Epidermal melanocyte (primary cell): ENCODE measurements at regions not wholly inside any gene's neighbourhood (a gene's known extent, or its start where the extent isn't known, plus 50 kb on each side); places are given as distances from the start of the nearest gene placed in this dataset.
"Not testable (repeated sequence)": the region's sequence is repeated elsewhere in the genome, so short reads cannot be mapped to it uniquely, and the experiment has no call there.

Experiments used
- DNase-seq: peaks from one replicate; pipeline ENCODE4 v3.0.0; 2011; ENCODE audit warnings: low spot score; ENCODE audit not compliant: insufficient read length

DNA sequence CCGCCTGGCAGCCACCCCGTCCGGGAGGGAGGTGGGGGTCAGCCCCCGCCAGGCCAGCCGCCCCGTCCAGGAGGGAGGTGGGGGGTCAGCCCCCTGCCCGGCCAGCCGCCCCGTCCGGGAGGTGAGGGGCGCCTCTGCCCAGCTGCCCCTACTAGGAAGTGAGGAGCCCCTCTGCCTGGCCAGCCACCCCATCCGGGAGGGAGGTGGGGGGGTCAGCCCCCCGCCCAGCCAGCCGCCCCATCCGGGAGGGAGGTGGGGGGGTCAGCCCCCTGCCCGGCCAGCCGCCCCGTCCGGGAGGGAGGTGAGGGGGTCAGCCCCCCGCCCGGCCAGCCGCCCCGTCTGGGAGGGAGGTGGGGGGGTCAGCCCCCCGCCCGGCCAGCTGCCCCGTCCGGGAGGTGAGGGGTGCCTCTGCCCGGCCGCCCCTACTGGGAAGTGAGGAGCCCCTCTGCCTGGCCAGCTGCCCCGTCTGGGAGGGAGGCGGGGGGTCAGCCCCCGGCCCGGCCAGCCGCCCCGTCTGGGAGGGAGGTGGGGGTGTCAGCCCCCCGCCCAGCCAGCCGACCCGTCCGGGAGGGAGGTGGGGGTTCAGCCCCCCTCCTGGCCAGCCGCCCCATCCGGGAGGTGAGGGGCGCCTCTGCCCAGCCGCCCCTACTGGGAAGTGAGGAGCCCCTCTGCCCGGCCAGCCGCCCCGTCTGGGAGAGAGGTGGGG lies 476.6 kb downstream of the MID1IP1 start:
- not testable (repeated sequence) for DNase-seq

DNA sequence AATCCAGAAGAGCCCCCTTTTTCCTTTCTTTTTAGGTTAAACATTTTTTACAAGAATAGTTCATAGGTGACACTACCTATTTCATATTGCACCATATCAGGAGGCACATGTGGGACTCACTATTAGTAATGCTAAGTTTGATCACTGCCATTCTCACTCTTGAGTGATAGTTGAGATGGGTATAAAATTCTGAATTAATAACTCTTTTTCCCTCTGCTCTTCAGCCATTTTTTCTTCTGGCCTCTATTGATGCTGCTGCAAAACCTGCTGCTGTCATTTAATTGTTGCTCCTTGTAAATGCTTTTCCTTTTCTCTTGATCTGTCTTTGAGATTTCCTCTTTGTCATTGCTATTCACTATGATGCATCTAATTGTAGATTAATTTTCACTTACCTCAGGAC lies 482.0 kb downstream of the MID1IP1 start:
- no peak for DNase-seq

DNA sequence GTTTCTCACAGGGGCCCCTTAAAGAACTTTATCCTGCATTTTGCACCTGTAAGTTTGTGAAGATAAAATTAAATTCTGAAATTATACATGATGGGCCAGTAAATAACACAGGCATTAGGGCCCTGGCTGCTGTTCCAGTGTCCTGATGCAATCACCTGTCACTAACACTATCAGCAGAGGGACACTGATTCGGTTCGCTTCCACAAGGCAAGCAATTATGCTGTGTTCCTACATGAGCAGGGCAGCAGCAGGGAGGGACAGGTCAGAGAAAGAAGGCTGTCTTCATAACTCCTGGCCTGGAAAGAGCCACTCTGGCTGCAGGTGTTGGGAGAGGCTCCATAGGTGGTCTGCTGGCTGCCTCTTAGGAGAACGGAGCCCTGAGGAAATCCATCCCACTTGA lies 487.3 kb downstream of the MID1IP1 start:
- no peak for DNase-seq

DNA sequence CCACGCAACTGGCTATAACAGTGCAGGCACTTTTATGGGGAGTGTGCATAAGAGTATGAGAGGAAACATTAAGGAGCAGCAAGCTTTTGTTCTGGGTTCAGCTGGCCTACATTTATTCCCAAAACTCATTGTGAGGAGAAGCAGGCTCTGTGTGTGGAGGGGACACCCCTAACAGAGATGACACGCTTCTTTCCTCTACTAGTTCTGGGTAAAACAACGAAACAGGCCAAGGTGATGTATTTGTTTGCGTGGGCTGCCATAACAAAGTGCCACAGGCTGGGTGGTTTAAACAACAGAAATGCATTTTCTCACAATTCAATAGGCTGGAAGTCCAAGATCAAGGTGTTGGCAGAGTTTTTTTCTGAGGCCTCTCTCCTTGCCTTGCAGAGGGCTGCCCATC lies 488.6 kb downstream of the MID1IP1 start:
- DNase-seq: no peak

DNA sequence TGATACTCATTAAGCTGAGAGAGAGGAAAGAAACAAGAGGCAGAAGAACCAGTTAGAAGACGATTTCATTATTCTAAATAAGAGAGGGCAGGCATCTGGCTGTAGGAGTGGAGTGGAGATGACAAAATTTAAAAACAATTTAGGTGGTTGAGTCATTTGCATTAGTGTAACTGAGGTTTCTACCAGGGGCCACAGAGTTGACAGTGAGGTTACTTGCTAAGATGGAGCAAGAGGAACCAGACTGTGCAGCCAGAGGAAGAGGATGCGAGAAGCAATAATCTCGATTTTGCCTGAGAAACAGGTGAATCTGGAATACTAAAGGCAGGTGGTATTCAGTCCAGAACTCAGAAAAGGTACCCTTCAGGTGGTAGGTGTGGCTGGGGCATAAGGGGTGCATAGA lies 491.9 kb downstream of the MID1IP1 start:
- no peak for DNase-seq

DNA sequence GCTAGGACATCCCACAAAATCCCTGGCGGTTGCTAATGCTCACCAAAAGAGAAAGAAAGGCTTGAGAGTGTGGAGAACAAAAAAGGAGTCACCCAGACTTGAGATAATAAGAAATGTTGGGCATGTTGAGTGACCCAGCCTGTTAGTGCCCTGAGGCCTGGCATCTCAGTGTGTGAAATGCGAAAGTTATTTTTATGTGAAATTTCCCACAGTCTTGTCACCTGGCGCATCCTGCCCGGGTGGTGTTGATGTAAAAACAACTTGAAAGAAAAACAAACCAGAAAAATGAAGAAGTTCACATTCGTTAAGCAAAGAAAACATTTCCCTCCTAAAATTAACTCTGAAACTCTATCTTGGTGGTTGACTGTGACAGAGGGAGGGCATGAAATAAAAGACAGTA lies 495.2 kb downstream of the MID1IP1 start:
- no peak for DNase-seq

DNA sequence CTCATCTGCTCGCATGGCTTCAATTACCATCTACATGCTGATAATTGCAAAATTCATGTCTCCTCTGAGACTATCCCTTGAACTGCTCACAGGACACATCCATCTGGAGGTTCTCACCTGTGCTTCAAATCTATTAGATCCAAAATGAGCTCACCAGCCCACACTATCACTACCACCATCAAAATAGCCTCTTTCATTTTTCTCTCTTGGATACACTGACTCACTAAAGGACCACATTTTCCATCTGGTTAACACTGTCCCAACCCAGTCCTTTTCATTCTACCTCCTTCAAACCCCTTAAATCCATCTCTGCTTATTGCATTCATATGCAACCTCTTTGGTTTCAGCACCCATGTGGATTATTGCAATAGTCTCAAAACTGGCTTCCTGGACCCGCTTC lies 497.6 kb downstream of the MID1IP1 start:
- no peak for DNase-seq

DNA sequence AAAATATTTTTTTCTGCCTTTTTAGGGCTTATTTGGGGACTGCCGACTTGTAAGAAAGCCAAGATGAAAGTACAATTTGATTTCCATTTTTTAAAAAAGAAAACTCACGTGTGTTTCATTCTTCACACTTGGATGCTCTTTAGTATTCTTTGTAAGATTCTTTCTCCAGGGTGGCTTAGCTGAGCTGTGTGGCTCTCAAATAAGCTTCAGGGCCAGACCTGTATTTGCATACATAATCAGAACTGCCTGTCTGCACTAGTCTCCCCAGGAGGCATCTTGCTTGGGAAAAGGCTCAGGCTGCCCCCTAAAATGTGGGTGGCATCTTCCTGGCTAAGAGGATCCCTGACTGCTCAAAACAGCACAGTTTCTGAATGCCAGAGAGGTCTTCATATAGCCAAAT lies 498.4 kb downstream of the MID1IP1 start:
- DNase-seq: no peak

DNA sequence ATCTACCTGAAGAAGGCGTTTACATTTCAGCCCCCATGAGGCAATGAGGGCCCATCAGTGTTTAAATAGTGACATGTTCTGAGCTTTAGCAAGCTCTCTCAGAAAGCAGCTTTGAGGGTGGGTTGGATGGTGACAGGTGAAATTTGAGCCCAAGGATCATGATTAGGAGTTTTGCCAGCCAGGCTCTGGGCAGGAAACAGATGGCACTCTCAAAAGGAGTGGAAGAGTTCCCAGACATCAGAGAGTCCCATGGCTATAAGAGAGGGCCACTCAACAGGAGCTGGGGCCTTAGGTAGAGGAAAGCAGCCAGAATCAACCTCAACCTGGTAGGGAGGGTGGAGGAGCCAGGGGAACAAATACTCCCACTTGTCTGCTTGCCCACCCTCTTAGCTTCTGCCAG lies 499.8 kb downstream of the MID1IP1 start:
- DNase-seq: no peak

DNA sequence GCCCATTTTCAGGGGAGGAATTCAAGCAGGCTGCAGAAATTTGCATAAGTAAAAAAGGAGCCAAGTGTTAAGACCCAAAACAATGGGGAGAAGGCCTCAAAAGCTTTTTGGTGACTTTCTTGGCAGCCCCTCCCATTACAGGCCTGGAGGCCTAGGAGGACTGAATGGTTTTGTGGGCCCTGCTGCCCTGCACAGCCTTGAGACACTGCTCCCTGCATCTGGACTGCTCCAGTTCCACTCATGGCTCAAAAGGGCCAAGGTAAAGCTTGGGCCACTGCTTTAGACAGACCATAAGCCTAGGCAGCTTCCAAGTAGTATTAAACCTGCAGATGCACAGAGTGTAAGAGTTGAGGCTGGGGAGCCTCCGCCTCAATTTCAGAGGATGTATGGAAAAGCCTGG lies 501.6 kb downstream of the MID1IP1 start:
- no peak for DNase-seq

DNA sequence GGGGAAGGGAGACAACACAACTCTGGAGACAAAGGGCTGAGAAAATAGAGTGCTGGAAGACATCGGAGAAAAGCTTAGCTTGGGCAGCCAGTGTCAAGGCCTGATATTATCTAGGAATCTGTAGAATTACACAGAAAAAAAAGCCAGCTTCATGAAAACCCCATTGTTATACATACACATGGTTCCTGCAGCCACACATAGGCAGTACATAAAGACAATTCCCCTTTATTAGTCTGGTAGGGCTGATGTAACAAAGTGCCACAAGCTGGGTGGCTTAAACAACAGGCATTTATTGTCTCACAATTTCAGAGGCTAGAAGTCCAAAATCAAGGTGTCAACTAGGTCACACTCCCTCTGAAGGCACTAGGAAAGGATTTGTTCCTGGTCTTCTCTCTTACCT lies 503.5 kb downstream of the MID1IP1 start:
- no peak for DNase-seq

DNA sequence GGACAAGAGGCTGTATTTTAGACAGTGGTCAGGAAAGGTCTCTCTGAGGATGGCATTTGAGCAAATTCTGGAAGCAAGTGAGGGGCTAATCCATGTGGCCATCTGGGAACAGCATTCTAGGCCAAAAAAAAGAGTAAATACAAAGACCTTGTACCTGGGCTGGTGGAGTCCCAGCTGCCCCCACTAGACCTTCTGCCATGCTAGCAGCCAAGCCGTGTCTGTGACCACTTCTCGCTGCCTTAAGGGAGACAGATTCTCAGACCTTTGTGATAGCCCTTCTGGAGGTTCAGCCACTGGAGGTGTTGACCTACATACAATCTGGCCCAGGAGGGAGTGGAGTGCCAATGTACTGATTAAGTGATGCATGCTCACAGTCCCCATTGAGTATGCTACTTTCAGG lies 506.2 kb downstream of the MID1IP1 start:
- no peak for DNase-seq

DNA sequence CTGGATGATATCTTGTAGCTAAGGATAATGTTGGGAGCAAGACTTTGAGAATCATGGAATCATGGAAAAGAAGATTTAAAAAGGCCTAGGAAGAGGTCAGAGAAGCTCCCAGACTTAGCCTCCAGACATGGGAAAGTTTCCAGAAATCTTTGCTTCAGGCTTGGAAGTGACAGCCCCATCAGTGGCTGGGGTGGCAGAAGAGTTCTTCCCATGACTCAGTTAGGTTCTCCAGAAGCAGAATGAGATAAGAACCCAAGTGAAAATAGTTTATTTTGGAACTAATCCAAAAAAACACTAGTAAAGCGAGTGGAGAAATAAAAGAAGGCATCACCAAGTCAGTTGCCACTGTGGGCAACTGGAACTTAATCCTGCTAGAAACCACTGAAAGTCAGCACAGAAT lies 506.9 kb downstream of the MID1IP1 start:
- no peak for DNase-seq

DNA sequence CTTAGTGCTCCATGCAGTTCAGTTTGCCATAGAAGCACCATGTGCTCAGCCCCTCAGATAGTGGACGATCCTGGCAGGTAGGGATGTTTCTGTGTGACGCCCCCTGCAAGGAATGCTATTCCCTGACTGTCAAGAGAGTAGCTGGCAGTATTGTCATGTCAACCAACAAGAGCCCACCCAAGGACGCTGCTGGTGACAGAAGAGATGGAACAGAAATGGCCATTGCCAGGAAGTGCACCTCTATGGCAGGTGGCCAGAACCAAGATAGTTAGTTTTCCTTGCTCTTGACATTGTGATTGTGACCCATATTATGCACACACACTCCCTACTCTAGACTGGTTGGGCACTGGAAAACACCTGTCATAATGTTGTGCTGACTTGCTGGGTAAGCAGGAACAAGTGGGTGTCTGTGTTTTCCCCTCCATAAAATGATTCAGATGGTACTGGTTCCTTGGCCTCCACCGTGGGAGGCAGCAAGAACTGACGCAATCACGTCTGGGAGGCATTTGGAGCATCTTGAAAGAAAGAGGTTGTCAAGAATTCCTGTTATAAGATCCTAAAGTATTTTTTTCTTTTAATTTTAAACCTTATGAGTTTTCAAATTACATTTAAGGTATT lies 507.9 kb downstream of the MID1IP1 start:
- DNase-seq: no peak

DNA sequence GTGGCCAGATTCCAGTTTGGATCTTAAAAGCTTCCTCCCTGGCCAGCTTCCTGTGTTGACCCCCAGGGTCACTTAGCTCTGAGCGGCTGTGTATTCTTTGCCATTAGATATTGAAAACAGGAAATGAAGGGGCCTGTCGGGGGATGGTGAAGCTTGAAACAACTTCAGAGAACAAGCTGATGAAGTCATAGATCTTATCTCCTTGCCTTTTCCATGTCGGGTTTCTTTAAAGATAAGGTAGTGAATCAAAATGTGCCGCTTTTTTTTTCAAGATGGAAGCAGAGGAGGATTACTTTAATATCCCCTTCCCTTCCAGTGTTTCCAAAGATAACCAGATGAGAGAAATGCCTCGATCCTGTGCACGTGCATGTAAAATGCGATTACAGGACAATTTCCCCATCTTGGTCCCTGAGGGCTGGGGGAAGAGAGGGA lies 508.5 kb downstream of the MID1IP1 start:
- DNase-seq: no peak

DNA sequence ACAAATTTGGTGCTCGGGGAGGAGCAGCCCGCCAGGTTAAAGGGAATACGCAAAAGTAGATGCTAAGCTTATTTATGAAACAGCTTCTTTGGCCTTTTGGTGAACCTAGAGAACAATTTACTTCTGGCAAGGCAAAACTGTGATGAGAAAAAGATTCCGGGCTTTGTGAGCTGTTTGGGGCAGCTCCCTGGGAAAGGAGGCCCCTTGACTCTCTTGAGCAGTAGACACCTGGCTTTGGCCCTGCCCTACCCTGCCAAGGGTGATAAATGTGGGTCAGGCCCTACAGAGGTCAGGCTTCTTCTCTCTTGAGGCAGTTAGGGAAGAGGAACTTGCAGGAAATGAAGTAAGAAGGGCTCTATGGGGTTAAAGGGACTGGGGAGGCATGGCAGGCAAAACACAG lies 509.6 kb downstream of the MID1IP1 start:
- no peak for DNase-seq

DNA sequence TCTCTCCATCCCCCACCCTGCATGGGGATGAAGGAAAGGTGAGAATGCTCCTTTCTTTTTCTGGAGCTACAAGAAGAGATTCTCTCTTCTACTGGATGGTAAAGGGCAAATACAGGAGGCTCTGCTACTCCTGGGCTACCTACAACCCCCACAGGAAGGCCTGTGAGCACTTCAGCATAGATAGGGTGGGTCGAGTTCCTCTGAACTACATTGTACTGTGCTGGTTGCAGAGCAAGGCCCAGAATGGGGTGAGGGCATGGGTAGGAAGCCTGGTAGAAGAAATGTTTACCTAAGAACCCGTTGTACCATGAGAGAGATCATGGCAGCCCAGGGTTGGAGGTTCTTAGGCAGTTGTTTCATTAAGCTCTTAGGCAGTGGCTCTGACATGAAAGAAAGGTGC lies 510.4 kb downstream of the MID1IP1 start:
- DNase-seq: no peak

DNA sequence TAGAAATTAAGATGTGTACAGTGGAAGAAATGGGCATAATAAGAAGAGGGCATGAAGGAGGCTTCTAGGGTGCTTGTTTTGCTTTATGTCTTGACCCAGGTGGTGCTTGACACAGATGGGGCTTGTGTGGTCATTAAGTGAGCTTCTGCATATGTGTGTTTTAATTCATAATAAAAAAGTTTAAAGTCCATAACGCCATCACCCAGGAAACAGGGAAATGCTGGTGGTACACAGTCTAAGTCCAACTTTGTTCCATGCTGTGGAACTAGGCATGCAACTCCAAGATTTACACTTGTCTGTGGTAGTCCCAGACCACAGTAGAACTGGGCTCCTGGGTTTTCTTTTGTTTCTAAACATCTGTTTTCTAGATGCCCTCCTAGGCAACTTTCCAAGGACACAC lies 511.9 kb downstream of the MID1IP1 start:
- DNase-seq: no peak

DNA sequence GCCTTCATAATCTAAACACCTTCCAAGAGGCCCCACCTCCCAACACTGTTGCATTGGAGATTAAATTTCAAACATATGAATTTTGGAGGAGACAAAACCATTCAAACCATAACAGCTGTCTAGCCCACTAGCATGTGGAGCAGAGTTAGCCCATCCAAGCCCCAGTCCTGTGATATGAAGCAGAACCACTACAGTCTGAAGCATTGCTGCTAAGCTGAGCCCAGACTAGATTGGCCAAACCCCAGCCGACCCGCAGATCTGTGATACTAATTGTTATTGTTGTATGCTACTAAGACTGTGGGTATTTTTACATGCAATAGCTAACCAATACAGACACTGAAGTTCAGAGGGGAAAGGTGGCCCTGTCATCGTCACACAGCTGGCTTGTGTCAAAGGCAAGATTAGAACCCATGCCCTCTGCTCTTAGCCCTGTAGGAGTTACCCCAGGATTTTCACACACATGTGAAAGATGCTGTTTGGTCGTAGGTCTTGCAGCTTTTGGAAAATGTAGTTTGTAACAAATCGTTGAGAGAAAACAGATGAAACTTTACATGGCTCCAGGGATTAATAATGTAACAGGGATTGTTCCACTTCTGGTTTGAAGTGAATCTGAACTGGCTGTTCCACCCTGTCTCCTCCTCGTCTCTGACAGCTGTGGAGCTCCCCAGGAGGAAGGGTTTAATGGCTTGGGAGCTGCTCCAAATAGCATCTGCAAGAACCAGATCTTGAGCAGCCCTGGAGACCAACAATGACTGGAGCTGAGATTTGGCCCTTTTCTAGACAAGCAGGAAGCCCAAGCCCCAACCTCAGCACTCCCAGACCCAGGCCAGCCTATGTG lies 517.5 kb downstream of the MID1IP1 start:
- no peak for DNase-seq

DNA sequence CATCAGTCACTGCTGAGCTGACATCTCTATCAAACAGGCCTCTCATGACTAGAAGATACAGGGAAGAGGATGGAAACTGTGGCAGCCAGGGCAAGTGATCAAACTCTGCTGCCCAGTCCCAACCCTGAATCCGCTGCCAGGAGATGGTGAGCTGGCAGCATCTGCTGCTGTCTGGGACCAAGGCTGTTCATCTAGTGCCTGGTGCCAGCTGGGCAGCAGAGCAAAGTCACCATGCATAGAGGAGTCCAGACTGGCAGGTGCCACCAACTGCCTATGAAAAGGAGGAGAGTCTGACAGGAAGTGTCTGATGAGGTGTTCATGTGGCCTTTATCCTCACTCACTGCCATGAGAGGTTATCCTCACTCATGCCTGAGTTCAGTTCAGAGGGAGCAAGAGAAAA lies 518.9 kb downstream of the MID1IP1 start:
- no peak for DNase-seq

DNA sequence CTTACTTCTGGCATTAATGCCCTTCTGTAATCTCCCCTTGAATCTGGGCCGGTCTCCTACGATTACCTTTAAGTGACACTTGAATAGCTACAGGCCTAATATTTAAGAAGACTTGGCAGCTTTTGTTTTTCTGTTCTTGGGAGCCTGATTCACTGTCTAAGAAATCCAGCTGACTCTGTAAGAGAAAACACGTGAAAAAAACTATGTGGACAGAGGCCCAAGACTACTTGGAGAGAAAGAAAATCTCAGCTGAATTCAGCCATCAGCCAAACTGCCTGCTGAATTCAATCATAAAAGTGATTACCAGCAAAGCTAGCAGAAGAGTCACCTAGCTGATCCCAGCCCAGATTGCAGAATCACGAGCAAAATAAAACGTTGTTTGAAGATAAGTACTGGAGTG lies 521.2 kb downstream of the MID1IP1 start:
- no peak for DNase-seq

DNA sequence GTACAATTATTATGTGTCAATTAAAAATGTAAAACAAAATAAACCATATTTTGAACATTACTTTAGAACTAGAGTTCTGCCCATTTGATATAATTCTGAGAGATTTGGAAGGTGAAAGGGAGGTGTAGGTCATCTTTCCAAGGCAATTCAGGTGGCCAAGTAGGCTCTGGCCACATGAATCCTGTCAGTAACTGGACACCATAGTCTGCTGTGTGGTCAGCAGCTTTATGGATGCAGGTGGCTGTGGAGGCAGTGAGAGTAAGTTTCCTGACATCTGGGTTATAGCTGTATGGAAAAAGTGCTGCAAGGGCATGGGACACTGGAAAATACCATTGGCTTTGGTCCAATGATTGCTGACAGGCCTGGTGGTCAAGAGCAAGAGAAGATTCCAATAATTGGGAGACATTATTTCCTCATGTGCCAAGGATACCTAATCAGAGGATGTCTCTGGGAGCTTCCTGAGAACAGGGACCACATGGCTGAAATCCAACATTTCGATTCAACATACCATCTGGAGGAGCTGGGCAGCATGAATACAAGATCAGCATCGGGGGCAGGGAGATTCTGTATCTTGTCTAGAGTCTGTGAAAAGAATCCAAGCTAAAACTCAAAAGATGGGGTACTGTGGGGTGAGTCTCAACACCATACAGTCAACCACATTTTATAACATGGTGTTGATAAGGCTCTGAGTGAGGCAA lies 523.1 kb downstream of the MID1IP1 start:
- no peak for DNase-seq
